ENCODE measurements at regions not wholly inside any gene's neighbourhood (a gene's known extent, or its start where the extent isn't known, plus 50 kb on each side); places are given as distances from the start of the nearest gene placed in this dataset.

DNA sequence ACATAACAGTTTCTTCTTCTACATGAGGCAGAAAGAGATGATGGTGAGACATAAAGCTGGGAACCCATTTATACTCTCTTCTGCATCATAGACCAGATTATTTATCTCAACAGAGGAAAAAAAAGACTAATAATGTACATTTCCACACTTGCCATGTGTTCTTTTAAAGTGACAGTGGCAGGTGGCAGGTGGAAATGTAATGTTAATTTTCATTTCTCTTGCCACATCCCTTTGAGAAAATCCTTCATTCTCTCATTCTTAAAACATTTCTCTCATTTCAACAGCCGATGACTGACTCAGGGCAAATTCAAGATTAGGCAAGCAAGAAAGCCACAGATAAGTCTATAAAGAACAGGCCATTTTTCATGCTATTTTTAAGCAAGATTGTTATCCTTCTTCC is 635.6 kb upstream of the SORCS1 start:
- H3K18ac ChIP-seq (ENCODE audit: low read depth, low read length): no peak overlapping the region
- H3K4me1 ChIP-seq (ENCODE audit: control insufficient read depth, insufficient read depth, low read length): no peaks in the 10 kb centered on the region
- TF ChIP-seq, protein P1, sequence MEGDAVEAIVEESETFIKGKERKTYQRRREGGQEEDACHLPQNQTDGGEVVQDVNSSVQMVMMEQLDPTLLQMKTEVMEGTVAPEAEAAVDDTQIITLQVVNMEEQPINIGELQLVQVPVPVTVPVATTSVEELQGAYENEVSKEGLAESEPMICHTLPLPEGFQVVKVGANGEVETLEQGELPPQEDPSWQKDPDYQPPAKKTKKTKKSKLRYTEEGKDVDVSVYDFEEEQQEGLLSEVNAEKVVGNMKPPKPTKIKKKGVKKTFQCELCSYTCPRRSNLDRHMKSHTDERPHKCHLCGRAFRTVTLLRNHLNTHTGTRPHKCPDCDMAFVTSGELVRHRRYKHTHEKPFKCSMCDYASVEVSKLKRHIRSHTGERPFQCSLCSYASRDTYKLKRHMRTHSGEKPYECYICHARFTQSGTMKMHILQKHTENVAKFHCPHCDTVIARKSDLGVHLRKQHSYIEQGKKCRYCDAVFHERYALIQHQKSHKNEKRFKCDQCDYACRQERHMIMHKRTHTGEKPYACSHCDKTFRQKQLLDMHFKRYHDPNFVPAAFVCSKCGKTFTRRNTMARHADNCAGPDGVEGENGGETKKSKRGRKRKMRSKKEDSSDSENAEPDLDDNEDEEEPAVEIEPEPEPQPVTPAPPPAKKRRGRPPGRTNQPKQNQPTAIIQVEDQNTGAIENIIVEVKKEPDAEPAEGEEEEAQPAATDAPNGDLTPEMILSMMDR (conservative IDR thresholded peaks at IDR 0.05; ENCODE audit: low read depth, low read length): no peak
- TF ChIP-seq NFE2L2 (IDR thresholded peaks at IDR 0.05; ENCODE audit: low read depth, low read length): no peak
- no peak for DNase-seq
- H2BK120ac ChIP-seq (ENCODE audit: low read depth, low read length): no peak overlapping the region
- no peak overlapping the region for H2BK20ac ChIP-seq (ENCODE audit: low read depth, low read length)
- no peak overlapping the region for H2AK9ac ChIP-seq (replicated peaks; ENCODE audit: low read depth, low read length, poor library complexity)
- no peaks in the 10 kb centered on the region for H3K36me3 ChIP-seq (ENCODE audit: control insufficient read depth, insufficient read depth, low read length)
- no peak overlapping the region for H4K8ac ChIP-seq (ENCODE audit: low read depth in 2 of 2, low read length in 2 of 2)
- ATAC-seq (ENCODE audit: low read depth): no peak
- no peak overlapping the region for H4K5ac ChIP-seq (ENCODE audit: low read depth, low read length)
- WGBS, 2 experiments (ENCODE audit: extremely low coverage in 2 of 2, insufficient read length in 1 of 2): 83% methylated on average over 1 of the region's 1 CpG; no CpG with 5 or more reads in 1 of the 2 experiments
- H3K27me3 ChIP-seq (ENCODE audit: control insufficient read depth, insufficient read depth, low read length): no peaks in the 10 kb centered on the region
- H3K9me3 ChIP-seq (ENCODE audit: control insufficient read depth, insufficient read depth, low read length): peaks cover 4% of the 10 kb centered on the region; the same call in 1 of the 2 replicates
- no peak overlapping the region for H3K9ac ChIP-seq (ENCODE audit: low read depth, low read length)
- no peak overlapping the region for H3K4ac ChIP-seq (ENCODE audit: low read depth, low read length)
- H4K91ac ChIP-seq (ENCODE audit: insufficient read depth, low read depth, low read length): no peak overlapping the region
- no peak overlapping the region for H3K4me3 ChIP-seq (ENCODE audit: insufficient read depth, low read depth, low read length)
- H2AK5ac ChIP-seq (ENCODE audit: low read depth, low read length): no peak overlapping the region
- no TSS peak for BruUV-seq (replicated peaks)
- dilution Hi-C loops (cut with HindIII; ENCODE audit: low sequenced_read_pairs, unreplicated experiment) (no loop called here), intact Hi-C loops (cut with micrococcal nuclease) (no loop called here), in situ Hi-C loops (cut with MboI; ENCODE audit: low sequenced_read_pairs) (no loop called here)
- no peak overlapping the region for H2BK15ac ChIP-seq (ENCODE audit: low read depth, low read length)
- H3K4me2 ChIP-seq (ENCODE audit: low read depth, low read length): no peak overlapping the region
- H3K79me1 ChIP-seq (ENCODE audit: low read depth in 1 of 2, low read length in 2 of 2): no peaks in the 10 kb centered on the region
- no peak overlapping the region for H3K14ac ChIP-seq (replicated peaks; ENCODE audit: low read depth, low read length)
- no peak overlapping the region for H3K56ac ChIP-seq (ENCODE audit: extremely low read depth, insufficient read depth, low read length)
- no peaks in the 10 kb centered on the region for H4K20me1 ChIP-seq (ENCODE audit: insufficient read depth, low read length)
- no peaks in the 10 kb centered on the region for H3K9me1 ChIP-seq (ENCODE audit: insufficient read depth, low read length)
- POLR2A ChIA-PET (ENCODE audit: unreplicated experiment): no interaction called here
- CTCF ChIA-PET: no interaction called here
- H2AFZ ChIP-seq (replicated peaks; ENCODE audit: low read length, poor library complexity): no peak overlapping the region
- H3K23ac ChIP-seq (ENCODE audit: low read depth, low read length): no peak overlapping the region
- no peak overlapping the region for H3K27ac ChIP-seq (ENCODE audit: insufficient read depth, low read length)
- H2BK5ac ChIP-seq (ENCODE audit: low read depth, low read length, poor library complexity, severe bottlenecking): no peak overlapping the region

All from IMR-90 (cell line).